ENCODE measurements at regions not wholly inside any gene's neighbourhood (a gene's known extent, or its start where the extent isn't known, plus 50 kb on each side); places are given as distances from the start of the nearest gene placed in this dataset.
"Not testable (repeated sequence)": the region's sequence is repeated elsewhere in the genome, so short reads cannot be mapped to it uniquely, and the experiment has no call there.

GRCh38 chr9:110095776-110096175 is 112.2 kb downstream of the C9orf152 start:
- Histone ChIP-seq H3K4me3 (ENCODE audit: low read length in 3 of 3) (no peak overlapping the region), H3K27me3 (ENCODE audit: control insufficient read depth, insufficient read depth, low read length) (no peaks in the 10 kb centered on the region), H3K27ac (ENCODE audit: low read depth in 2 of 2, low read length in 2 of 2) (no peak overlapping the region), H3K36me3 (ENCODE audit: control insufficient read depth in 2 of 3, insufficient read depth in 3 of 3, low read length in 3 of 3) (peaks cover 0 to 4% (median 0%) of the 10 kb centered on the region in 3 donors), H3K9ac (ENCODE audit: low read length in 3 of 3) (no peak overlapping the region), H3K9me3 (ENCODE audit: control insufficient read depth in 2 of 3, insufficient read depth in 1 of 3, low read length in 3 of 3) (no peaks in the 10 kb centered on the region), H3K4me1 (ENCODE audit: control insufficient read depth in 2 of 3, insufficient read depth in 2 of 3, low read depth in 1 of 3, low read length in 3 of 3) (peaks cover 0 to 4% (median 2%) of the 10 kb centered on the region in 3 donors)
- no peak for TF ChIP-seq CTCF (IDR thresholded peaks at IDR 0.05; ENCODE audit: borderline replicate concordance, extremely low read depth, insufficient read depth)
- intact Hi-C loops (cut with DNase I): loop anchor here (5.0 kb wide), 1 partner anchor 33 kb away; no protein-coding TSS in a partner anchor
- DNase-seq (no peak), FAIRE-seq (no peak)

- not testable (repeated sequence) for H3K27me3 ChIP-seq (ENCODE audit: control insufficient read depth, insufficient read depth, low read length); H3K4me1 ChIP-seq (ENCODE audit: control insufficient read depth in 2 of 3, insufficient read depth in 2 of 3, low read depth in 1 of 3, low read length in 3 of 3); H3K9me3 ChIP-seq (ENCODE audit: control insufficient read depth in 2 of 3, insufficient read depth in 1 of 3, low read length in 3 of 3); H3K9ac ChIP-seq (ENCODE audit: low read length in 3 of 3); H3K36me3 ChIP-seq (ENCODE audit: control insufficient read depth in 2 of 3, insufficient read depth in 3 of 3, low read length in 3 of 3); H3K4me3 ChIP-seq (ENCODE audit: low read length in 3 of 3); FAIRE-seq; DNase-seq; H3K27ac ChIP-seq (ENCODE audit: low read depth in 2 of 2, low read length in 2 of 2)
- intact Hi-C loops (cut with DNase I): loop anchor here (5.0 kb wide), 1 partner anchor 34 kb away; no protein-coding TSS in a partner anchor
These were observed 111.3 kb downstream of the C9orf152 start for GRCh38 chr9:110096674-110097073.

- Histone ChIP-seq H3K4me3 (ENCODE audit: low read length in 3 of 3) (no peak overlapping the region), H3K9me3 (ENCODE audit: control insufficient read depth in 2 of 3, insufficient read depth in 1 of 3, low read length in 3 of 3) (no peaks in the 10 kb centered on the region), H3K9ac (ENCODE audit: low read length in 3 of 3) (no peak overlapping the region), H3K27ac (ENCODE audit: low read depth in 2 of 2, low read length in 2 of 2) (no peak overlapping the region), H3K36me3 (ENCODE audit: control insufficient read depth in 2 of 3, insufficient read depth in 3 of 3, low read length in 3 of 3) (peaks cover 0 to 4% (median 0%) of the 10 kb centered on the region in 3 donors), H3K27me3 (ENCODE audit: control insufficient read depth, insufficient read depth, low read length) (no peaks in the 10 kb centered on the region), H3K4me1 (ENCODE audit: control insufficient read depth in 2 of 3, insufficient read depth in 2 of 3, low read depth in 1 of 3, low read length in 3 of 3) (peaks cover 0 to 8% (median 7%) of the 10 kb centered on the region in 3 donors)
- DNase-seq (no peak), FAIRE-seq (no peak)
- intact Hi-C loops (cut with DNase I): loop anchor here (5.0 kb wide), 1 partner anchor 37 kb away; no protein-coding TSS in a partner anchor
- TF ChIP-seq CTCF (IDR thresholded peaks at IDR 0.05; ENCODE audit: borderline replicate concordance, extremely low read depth, insufficient read depth): no peak
These were observed 108.5 kb downstream of the C9orf152 start for GRCh38 chr9:110099236-110100095.

- DNase-seq (peak in 1 of 5 donors; percentile 74), FAIRE-seq (no peak)
- Histone ChIP-seq H3K4me1 (ENCODE audit: control insufficient read depth in 2 of 3, insufficient read depth in 2 of 3, low read depth in 1 of 3, low read length in 3 of 3) (peaks cover 6 to 16% (median 12%) of the 10 kb centered on the region in 3 donors), H3K9ac (ENCODE audit: low read length in 3 of 3) (no peak overlapping the region), H3K4me3 (ENCODE audit: low read length in 3 of 3) (no peak overlapping the region), H3K9me3 (ENCODE audit: control insufficient read depth in 2 of 3, insufficient read depth in 1 of 3, low read length in 3 of 3) (no peaks in the 10 kb centered on the region), H3K27ac (ENCODE audit: low read depth in 2 of 2, low read length in 2 of 2) (no peak overlapping the region), H3K27me3 (ENCODE audit: control insufficient read depth, insufficient read depth, low read length) (no peaks in the 10 kb centered on the region), H3K36me3 (ENCODE audit: control insufficient read depth in 2 of 3, insufficient read depth in 3 of 3, low read length in 3 of 3) (peaks cover 0 to 4% (median 0%) of the 10 kb centered on the region in 3 donors)
- no peak for TF ChIP-seq CTCF (IDR thresholded peaks at IDR 0.05; ENCODE audit: borderline replicate concordance, extremely low read depth, insufficient read depth)
- intact Hi-C loops (cut with DNase I): no loop called here
These were observed 106.3 kb downstream of the C9orf152 start for GRCh38 chr9:110101531-110102161.

All from kidney (tissue), 13 donors.